ENCODE measurements at regions not wholly inside any gene's neighbourhood (a gene's known extent, or its start where the extent isn't known, plus 50 kb on each side); places are given as distances from the start of the nearest gene placed in this dataset.

DNA sequence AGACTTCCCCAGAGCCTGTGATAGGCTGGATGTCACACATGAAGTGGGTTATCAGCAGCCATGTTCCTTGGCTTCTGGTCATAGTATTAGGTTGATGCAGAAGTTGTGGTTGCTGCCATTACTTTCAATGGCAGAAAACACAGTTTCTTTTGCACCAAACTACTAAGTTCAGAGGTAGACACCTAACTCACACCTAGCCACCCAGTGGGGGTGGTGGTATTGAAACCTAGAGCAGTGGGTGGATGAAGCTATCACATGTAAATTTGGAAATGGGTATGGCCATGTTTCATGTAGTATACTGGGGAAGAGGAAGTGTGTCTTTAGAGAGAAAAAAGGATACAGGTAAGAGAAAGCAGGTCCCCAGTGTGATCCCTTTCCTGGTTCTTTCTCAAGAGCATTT is 347.9 kb upstream of the SEMA6A start:
- Histone ChIP-seq H3K9me3 (ENCODE audit: control insufficient read depth, insufficient read depth, low read length) (no peaks in the 10 kb centered on the region), H3K79me2 (ENCODE audit: control insufficient read depth, low read length) (no peaks in the 10 kb centered on the region), H3K4me2 (ENCODE audit: low read length) (no peak overlapping the region), H3K36me3 (ENCODE audit: control insufficient read depth, low read length) (no peaks in the 10 kb centered on the region), H3K4me3 (ENCODE audit: low read length) (no peak overlapping the region), H3K27me3 (ENCODE audit: control insufficient read depth, low read length) (no peaks in the 10 kb centered on the region), H3K4me1 (ENCODE audit: control insufficient read depth, low read length) (peaks cover 9% of the 10 kb centered on the region), H3K27ac (ENCODE audit: low read depth, low read length) (no peak overlapping the region), H3K9me2 (replicated peaks; ENCODE audit: control insufficient read depth, low read length) (no peaks in the 10 kb centered on the region), H3F3A (ENCODE audit: control insufficient read depth, insufficient read depth) (no peaks in the 10 kb centered on the region), H4K20me1 (ENCODE audit: control insufficient read depth, insufficient read depth, low read depth, low read length) (no peaks in the 10 kb centered on the region)
- TF ChIP-seq EZH2phosphoT487 (IDR thresholded peaks at IDR 0.05; ENCODE audit: borderline replicate concordance, low read length), result no peak
- TF ChIP-seq, protein P1, sequence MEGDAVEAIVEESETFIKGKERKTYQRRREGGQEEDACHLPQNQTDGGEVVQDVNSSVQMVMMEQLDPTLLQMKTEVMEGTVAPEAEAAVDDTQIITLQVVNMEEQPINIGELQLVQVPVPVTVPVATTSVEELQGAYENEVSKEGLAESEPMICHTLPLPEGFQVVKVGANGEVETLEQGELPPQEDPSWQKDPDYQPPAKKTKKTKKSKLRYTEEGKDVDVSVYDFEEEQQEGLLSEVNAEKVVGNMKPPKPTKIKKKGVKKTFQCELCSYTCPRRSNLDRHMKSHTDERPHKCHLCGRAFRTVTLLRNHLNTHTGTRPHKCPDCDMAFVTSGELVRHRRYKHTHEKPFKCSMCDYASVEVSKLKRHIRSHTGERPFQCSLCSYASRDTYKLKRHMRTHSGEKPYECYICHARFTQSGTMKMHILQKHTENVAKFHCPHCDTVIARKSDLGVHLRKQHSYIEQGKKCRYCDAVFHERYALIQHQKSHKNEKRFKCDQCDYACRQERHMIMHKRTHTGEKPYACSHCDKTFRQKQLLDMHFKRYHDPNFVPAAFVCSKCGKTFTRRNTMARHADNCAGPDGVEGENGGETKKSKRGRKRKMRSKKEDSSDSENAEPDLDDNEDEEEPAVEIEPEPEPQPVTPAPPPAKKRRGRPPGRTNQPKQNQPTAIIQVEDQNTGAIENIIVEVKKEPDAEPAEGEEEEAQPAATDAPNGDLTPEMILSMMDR (IDR thresholded peaks at IDR 0.05; ENCODE audit: low read depth, low read length, poor library complexity, severe bottlenecking), result no peak

DNA sequence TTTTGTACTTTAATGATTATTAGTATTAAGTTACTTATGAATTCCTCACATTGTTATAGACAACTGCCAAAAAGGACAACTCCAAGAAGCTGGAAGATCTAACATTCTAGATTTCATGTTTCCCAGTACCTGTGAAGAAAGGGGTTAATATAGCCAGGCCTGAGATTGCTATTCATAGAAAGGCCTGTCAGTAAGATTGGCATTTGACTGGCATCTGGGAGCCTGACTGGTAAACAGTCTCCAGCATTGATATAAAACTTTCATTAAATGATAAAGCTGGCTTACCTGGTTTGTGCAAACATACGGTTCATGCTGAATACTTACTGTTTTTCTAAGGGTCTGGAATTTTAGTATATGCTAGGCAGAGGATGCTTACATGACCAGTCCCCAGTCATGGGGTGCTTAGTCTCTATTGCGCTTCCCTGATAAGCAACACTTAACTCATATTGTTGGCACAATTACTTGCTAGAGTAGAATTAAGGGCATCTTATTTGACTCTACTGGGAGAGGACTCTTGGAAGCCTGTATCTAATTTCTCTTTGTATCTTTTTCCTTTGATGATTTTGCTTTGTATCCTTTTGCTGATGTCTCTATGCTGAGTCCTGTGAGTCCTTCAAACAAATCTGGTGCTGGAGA is 340.4 kb upstream of the SEMA6A start:
- TF ChIP-seq, protein P1 (IDR thresholded peaks at IDR 0.05; ENCODE audit: low read depth, low read length, poor library complexity, severe bottlenecking), result no peak
- TF ChIP-seq EZH2phosphoT487 (IDR thresholded peaks at IDR 0.05; ENCODE audit: borderline replicate concordance, low read length), result no peak
- H3F3A ChIP-seq (ENCODE audit: control insufficient read depth, insufficient read depth), result peaks cover 19% of the 10 kb centered on the region
- no peaks in the 10 kb centered on the region for H3K79me2 ChIP-seq (ENCODE audit: control insufficient read depth, low read length)
- H3K9me2 ChIP-seq (replicated peaks; ENCODE audit: control insufficient read depth, low read length), result no peaks in the 10 kb centered on the region
- H3K9me3 ChIP-seq (ENCODE audit: control insufficient read depth, insufficient read depth, low read length), result peaks cover 10% of the 10 kb centered on the region
- H3K4me1 ChIP-seq (ENCODE audit: control insufficient read depth, low read length), result peaks cover 35% of the 10 kb centered on the region
- no peak overlapping the region for H3K4me3 ChIP-seq (ENCODE audit: low read length)
- H3K27ac ChIP-seq (ENCODE audit: low read depth, low read length), result no peak overlapping the region
- H3K27me3 ChIP-seq (ENCODE audit: control insufficient read depth, low read length), result no peaks in the 10 kb centered on the region
- H4K20me1 ChIP-seq (ENCODE audit: control insufficient read depth, insufficient read depth, low read depth, low read length), result no peaks in the 10 kb centered on the region
- H3K4me2 ChIP-seq (ENCODE audit: low read length), result no peak overlapping the region
- peaks cover 15% of the 10 kb centered on the region for H3K36me3 ChIP-seq (ENCODE audit: control insufficient read depth, low read length)

DNA sequence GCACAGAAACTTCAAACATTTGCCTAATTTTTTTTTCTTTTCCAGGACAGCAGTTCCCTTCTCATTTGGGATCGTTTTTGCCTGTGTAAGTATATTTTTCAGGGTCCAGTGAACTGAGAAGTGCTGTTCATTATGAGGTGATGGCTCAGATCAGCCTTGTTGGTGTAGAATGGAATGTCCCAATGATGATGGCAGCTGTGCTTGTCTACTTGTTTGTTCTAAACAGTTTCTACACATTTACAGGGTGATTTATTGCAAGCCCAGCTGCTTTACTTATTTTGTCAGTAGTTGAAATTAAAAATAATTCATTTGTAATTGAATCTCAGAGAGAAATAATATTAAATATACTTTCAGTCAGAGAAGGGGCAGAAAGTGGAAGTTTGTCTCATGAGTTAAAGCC is 337.6 kb upstream of the SEMA6A start:
- Histone ChIP-seq H3F3A (ENCODE audit: control insufficient read depth, insufficient read depth) (peaks cover 31% of the 10 kb centered on the region), H3K4me3 (ENCODE audit: low read length) (peak overlapping the region; percentile 55), H3K9me2 (replicated peaks; ENCODE audit: control insufficient read depth, low read length) (no peaks in the 10 kb centered on the region), H3K36me3 (ENCODE audit: control insufficient read depth, low read length) (peaks cover 25% of the 10 kb centered on the region), H3K27me3 (ENCODE audit: control insufficient read depth, low read length) (no peaks in the 10 kb centered on the region), H3K9me3 (ENCODE audit: control insufficient read depth, insufficient read depth, low read length) (peaks cover 18% of the 10 kb centered on the region), H4K20me1 (ENCODE audit: control insufficient read depth, insufficient read depth, low read depth, low read length) (no peaks in the 10 kb centered on the region), H3K79me2 (ENCODE audit: control insufficient read depth, low read length) (no peaks in the 10 kb centered on the region), H3K27ac (ENCODE audit: low read depth, low read length) (peak overlapping the region; percentile 94), H3K4me2 (ENCODE audit: low read length) (peak overlapping the region; percentile 82), H3K4me1 (ENCODE audit: control insufficient read depth, low read length) (peaks cover 62% of the 10 kb centered on the region)
- TF ChIP-seq, protein P1 (IDR thresholded peaks at IDR 0.05; ENCODE audit: low read depth, low read length, poor library complexity, severe bottlenecking), result no peak
- no peak for TF ChIP-seq EZH2phosphoT487 (IDR thresholded peaks at IDR 0.05; ENCODE audit: borderline replicate concordance, low read length)
